SK-N-SH treated with all-trans-retinoic acid at 6 μM for 48 hours (cell line): ENCODE measurements at regions not wholly inside any gene's neighbourhood (a gene's known extent, or its start where the extent isn't known, plus 50 kb on each side); places are given as distances from the start of the nearest gene placed in this dataset.
"Not testable (repeated sequence)": the region's sequence is repeated elsewhere in the genome, so short reads cannot be mapped to it uniquely, and the experiment has no call there.

Source experiments
- ARNTL ChIP-seq: fragments of 450-650 bp; formaldehyde crosslinking; IDR thresholded peaks from 2 replicates; pipeline ENCODE4 v1.5.0; 2020; ENCODE audit warnings: low read depth, mild to moderate bottlenecking, moderate library complexity, borderline replicate concordance
- BACH2 ChIP-seq: fragments of 250-450 bp; sonication (Bioruptor Pico); IDR thresholded peaks from 2 replicates; pipeline ENCODE4 v1.9.0; 2021; ENCODE audit warnings: mild to moderate bottlenecking, borderline replicate concordance
- ESRRG ChIP-seq: fragments of 250-450 bp; sonication (Bioruptor Pico); IDR thresholded peaks from 2 replicates; pipeline ENCODE4 v1.6.1; 2021; ENCODE audit warnings: mild to moderate bottlenecking
- PATZ1 ChIP-seq: fragments of 250-450 bp; sonication (Bioruptor Pico); IDR thresholded peaks from 2 replicates; pipeline ENCODE4 v1.8.0; 2020; ENCODE audit warnings: mild to moderate bottlenecking, moderate library complexity, borderline replicate concordance
- PPARA ChIP-seq: fragments of 250-450 bp; sonication (Bioruptor Pico); IDR thresholded peaks from 2 replicates; pipeline ENCODE4 v1.5.0; 2020; ENCODE audit warnings: mild to moderate bottlenecking, borderline replicate concordance
- RARB ChIP-seq: fragments of 250-450 bp; sonication (Bioruptor Pico); IDR thresholded peaks from 2 replicates; pipeline ENCODE4 v1.8.0; 2021; ENCODE audit warnings: mild to moderate bottlenecking, moderate library complexity
- SNAI2 ChIP-seq: fragments of 250-450 bp; sonication (Bioruptor Pico); IDR thresholded peaks from 2 replicates; pipeline ENCODE4 v1.5.0; 2020; ENCODE audit warnings: mild to moderate bottlenecking, moderate library complexity
- TOX ChIP-seq: fragments of 250-450 bp; sonication (Bioruptor Pico); IDR thresholded peaks from 2 replicates; pipeline ENCODE4 v1.8.0; 2021; ENCODE audit warnings: mild to moderate bottlenecking, moderate library complexity, borderline replicate concordance
- TSHZ2 ChIP-seq: fragments of 250-450 bp; sonication (Bioruptor Pico); IDR thresholded peaks from 2 replicates; pipeline ENCODE4 v1.5.0; 2020; ENCODE audit warnings: mild to moderate bottlenecking, moderate library complexity
- ZC3H10 ChIP-seq: fragments of 250-450 bp; sonication (Bioruptor Pico); IDR thresholded peaks from 2 replicates; pipeline ENCODE4 v1.5.1; 2021; ENCODE audit warnings: mild to moderate bottlenecking, moderate library complexity
- ZNF70 ChIP-seq: fragments of 450-650 bp; formaldehyde crosslinking; IDR thresholded peaks from 2 replicates; pipeline ENCODE4 v1.5.0; 2020; ENCODE audit warnings: mild to moderate bottlenecking, moderate library complexity
- TF ChIP-seq, protein P1 (sequence below): fragments of 250-450 bp; sonication (Bioruptor Pico); IDR thresholded peaks from 2 replicates; pipeline ENCODE4 v1.5.1; 2021; ENCODE audit warnings: mild to moderate bottlenecking, moderate library complexity
- TF ChIP-seq, protein P2 (sequence below): fragments of 250-450 bp; sonication (Bioruptor Pico); IDR thresholded peaks from 2 replicates; pipeline ENCODE4 v1.5.1; 2020; ENCODE audit warnings: low read depth, mild to moderate bottlenecking, moderate library complexity

DNA sequence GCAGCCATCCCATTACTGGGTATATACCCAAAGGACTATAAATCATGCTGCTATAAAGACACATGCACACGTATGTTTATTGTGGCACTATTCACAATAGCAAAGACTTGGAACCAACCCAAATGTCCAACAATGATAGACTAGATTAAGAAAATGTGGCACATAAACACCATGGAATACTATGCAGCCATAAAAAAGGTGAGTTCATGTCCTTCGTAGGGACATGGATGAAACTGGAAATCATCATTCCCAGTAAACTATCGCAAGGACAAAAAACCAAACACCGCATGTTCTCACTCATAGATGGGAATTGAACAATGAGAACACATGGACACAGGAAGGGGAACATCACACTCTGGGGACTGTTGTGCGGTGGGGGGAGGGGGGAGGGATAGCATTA lies 550.4 kb upstream of the ID2 start:
- not testable (repeated sequence) for TF ChIP-seq TSHZ2 (CRISPR knock-in tag); ARNTL; PATZ1 (CRISPR knock-in tag); ZC3H10 (CRISPR knock-in tag); TOX (CRISPR knock-in tag); ESRRG; SNAI2; ZNF70 (CRISPR knock-in tag); PPARA (CRISPR knock-in tag); RARB (CRISPR knock-in tag); BACH2 (CRISPR knock-in tag)
- TF ChIP-seq, protein P1, sequence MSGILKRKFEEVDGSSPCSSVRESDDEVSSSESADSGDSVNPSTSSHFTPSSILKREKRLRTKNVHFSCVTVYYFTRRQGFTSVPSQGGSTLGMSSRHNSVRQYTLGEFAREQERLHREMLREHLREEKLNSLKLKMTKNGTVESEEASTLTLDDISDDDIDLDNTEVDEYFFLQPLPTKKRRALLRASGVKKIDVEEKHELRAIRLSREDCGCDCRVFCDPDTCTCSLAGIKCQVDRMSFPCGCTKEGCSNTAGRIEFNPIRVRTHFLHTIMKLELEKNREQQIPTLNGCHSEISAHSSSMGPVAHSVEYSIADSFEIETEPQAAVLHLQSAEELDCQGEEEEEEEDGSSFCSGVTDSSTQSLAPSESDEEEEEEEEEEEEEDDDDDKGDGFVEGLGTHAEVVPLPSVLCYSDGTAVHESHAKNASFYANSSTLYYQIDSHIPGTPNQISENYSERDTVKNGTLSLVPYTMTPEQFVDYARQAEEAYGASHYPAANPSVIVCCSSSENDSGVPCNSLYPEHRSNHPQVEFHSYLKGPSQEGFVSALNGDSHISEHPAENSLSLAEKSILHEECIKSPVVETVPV (CRISPR knock-in tag): not testable (repeated sequence)
- TF ChIP-seq, protein P2, sequence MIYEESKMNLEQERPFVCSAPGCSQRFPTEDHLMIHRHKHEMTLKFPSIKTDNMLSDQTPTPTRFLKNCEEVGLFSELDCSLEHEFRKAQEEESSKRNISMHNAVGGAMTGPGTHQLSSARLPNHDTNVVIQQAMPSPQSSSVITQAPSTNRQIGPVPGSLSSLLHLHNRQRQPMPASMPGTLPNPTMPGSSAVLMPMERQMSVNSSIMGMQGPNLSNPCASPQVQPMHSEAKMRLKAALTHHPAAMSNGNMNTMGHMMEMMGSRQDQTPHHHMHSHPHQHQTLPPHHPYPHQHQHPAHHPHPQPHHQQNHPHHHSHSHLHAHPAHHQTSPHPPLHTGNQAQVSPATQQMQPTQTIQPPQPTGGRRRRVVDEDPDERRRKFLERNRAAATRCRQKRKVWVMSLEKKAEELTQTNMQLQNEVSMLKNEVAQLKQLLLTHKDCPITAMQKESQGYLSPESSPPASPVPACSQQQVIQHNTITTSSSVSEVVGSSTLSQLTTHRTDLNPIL: not testable (repeated sequence)
